HCT116 (cell line): ENCODE measurements at regions not wholly inside any gene's neighbourhood (a gene's known extent, or its start where the extent isn't known, plus 50 kb on each side); places are given as distances from the start of the nearest gene placed in this dataset.

Experiments
- ATAC-seq: fragments of 200-7000 bp; cut with Tn5 transposase; 2 replicates; pipeline ENCODE4 v1.9.1; 2020; ENCODE audit warnings: mild to moderate bottlenecking, moderate library complexity
- BruUV-seq: library from RNA; stranded (reverse); fragments of 400-500 nt; replicated peaks from 2 replicates; lab custom pipeline; 2021; lab: Mats Ljungman, UMichigan
- CTCF ChIA-PET: fragments of 300-600 bp; sonication (Branson Sonifier 250); formaldehyde crosslinking; loops from one replicate; lab custom pipeline; 2021; ENCODE audit warnings: antibody characterized with exemption; lab: Charles Lee
- POLR2A ChIA-PET: fragments of 300-600, 350-600 bp; sonication (Branson Sonifier 250); formaldehyde crosslinking; loops from one replicate; lab custom pipeline; 2021; ENCODE audit warnings: antibody characterized with exemption; lab: Charles Lee
- RAD21 ChIA-PET, 2 experiments: fragments of 300-600 bp; sonication (Branson Sonifier 250); formaldehyde crosslinking; loops; one replicate each; lab custom pipeline; 2023; ENCODE audit warnings: low total read pairs in 2 of 2; ENCODE audit not compliant: uncharacterized antibody in 2 of 2, unreplicated experiment in 2 of 2, low non-redundant PET in 1 of 2; lab: Charles Lee
- DNase-seq: peaks from one replicate; pipeline ENCODE4 v3.0.0-alpha.2; 2010; ENCODE audit warnings: low read depth, low spot score
- H2AFZ ChIP-seq: fragments of 200-600 bp; shearing (Covaris generic), sonication (generic); 2 replicates; pipeline ENCODE4 v1.6.1; 2017; ENCODE audit warnings: low read depth, mixed run types, mixed read lengths, antibody characterized with exemption, low read length; ENCODE audit not compliant: poor library complexity, severe bottlenecking
- H3K27ac ChIP-seq: 2 replicates; pipeline ENCODE4 v1.5.1; 2012; ENCODE audit warnings: low read depth, low read length
- H3K27me3 ChIP-seq: fragments of 200-600 bp; sonication (generic); 2 replicates; pipeline ENCODE4 v1.6.1; 2016; ENCODE audit warnings: mixed run types, low read length, mixed read lengths; ENCODE audit not compliant: insufficient read depth
- H3K36me3 ChIP-seq, 2 experiments: fragments of 200-500 bp in 1 of 2; fragments of 200-600 bp in 1 of 2; sonication (Bioruptor generic) in 1 of 2; sonication (generic) in 1 of 2; 2 replicates each; pipeline versions ENCODE4 v1.5.1 to v1.6.1; 2014 to 2016; ENCODE audit warnings: low read length in 2 of 2, inconsistent platforms in 1 of 2, mixed read lengths in 1 of 2, mixed run types in 1 of 2; ENCODE audit not compliant: insufficient read depth in 2 of 2, control insufficient read depth in 1 of 2
- H3K4me1 ChIP-seq, 2 experiments: fragments of 200-600 bp in 1 of 2; sonication (generic) in 1 of 2; 2 replicates each; pipeline versions ENCODE4 v1.5.1 to v1.6.1; 2012 to 2017; ENCODE audit warnings: low read length in 2 of 2, inconsistent platforms in 1 of 2, mild to moderate bottlenecking in 1 of 2, mixed read lengths in 1 of 2, mixed run types in 1 of 2, moderate library complexity in 1 of 2; ENCODE audit not compliant: insufficient read depth in 2 of 2, control insufficient read depth in 1 of 2
- H3K4me2 ChIP-seq: fragments of 200-600 bp; sonication (generic); 2 replicates; pipeline ENCODE4 v1.6.1; 2017; ENCODE audit warnings: mixed run types, low read length, mixed read lengths
- H3K4me3 ChIP-seq, 2 experiments: fragments of 200-600 bp in 1 of 2; sonication (generic) in 1 of 2; replicated peaks in 1 of 2; 2 replicates each; pipeline ENCODE4 v1.5.1; 2011 to 2016; ENCODE audit warnings: low read length in 2 of 2, control low read depth in 1 of 2, low read depth in 1 of 2, mild to moderate bottlenecking in 1 of 2, mixed read lengths in 1 of 2, mixed run types in 1 of 2
- H3K79me2 ChIP-seq: fragments of 200-600 bp; sonication (generic); 2 replicates; pipeline ENCODE4 v1.6.1; 2017; ENCODE audit warnings: mild to moderate bottlenecking, mixed run types, low read length, moderate library complexity, mixed read lengths; ENCODE audit not compliant: insufficient read depth
- H3K9ac ChIP-seq: fragments of 200-600 bp; sonication (generic); 2 replicates; pipeline ENCODE4 v1.6.1; 2016; ENCODE audit warnings: low read length, mixed read lengths
- H3K9me2 ChIP-seq: fragments of 200-600 bp; sonication (generic), shearing (Covaris generic); 2 replicates; pipeline ENCODE4 v1.6.1; 2017; ENCODE audit warnings: mixed run types, mild to moderate bottlenecking, moderate library complexity; ENCODE audit not compliant: insufficient read depth
- H3K9me3 ChIP-seq, 2 experiments: fragments of 200-500 bp in 1 of 2; fragments of 200-600 bp in 1 of 2; sonication (Bioruptor generic) in 1 of 2; sonication (generic) in 1 of 2; 2 replicates each; pipeline ENCODE4 v1.6.1; 2014 to 2017; ENCODE audit warnings: low read length in 2 of 2, mixed read lengths in 2 of 2, inconsistent platforms in 1 of 2, low read depth in 1 of 2, mild to moderate bottlenecking in 1 of 2, mixed run types in 1 of 2, moderate library complexity in 1 of 2; ENCODE audit not compliant: control insufficient read depth in 1 of 2, insufficient read depth in 1 of 2
- H4K20me1 ChIP-seq: fragments of 200-600 bp; sonication (generic), shearing (Covaris generic); 2 replicates; pipeline ENCODE4 v1.6.1; 2017; ENCODE audit warnings: mixed run types, mild to moderate bottlenecking, moderate library complexity; ENCODE audit not compliant: insufficient read depth
- ATF3 ChIP-seq: IDR thresholded peaks from 2 replicates; pipeline ENCODE4 v1.6.1; 2012
- CBX3 ChIP-seq: IDR thresholded peaks from 2 replicates; pipeline ENCODE4 v1.6.1; 2012; ENCODE audit warnings: low read depth
- ELF1 ChIP-seq: IDR thresholded peaks from 2 replicates; pipeline ENCODE4 v1.6.1; 2012; ENCODE audit warnings: low read depth, borderline replicate concordance
- EZH2 ChIP-seq: fragments of 200-600 bp; sonication (generic); IDR thresholded peaks from 2 replicates; pipeline ENCODE4 v1.6.1; 2017; ENCODE audit warnings: antibody characterized with exemption, mixed run types
- EZH2phosphoT487 ChIP-seq: fragments of 200-600 bp; IDR thresholded peaks from 2 replicates; pipeline ENCODE4 v1.6.1; 2018; ENCODE audit warnings: antibody characterized with exemption, borderline replicate concordance
- JUND ChIP-seq: IDR thresholded peaks from 2 replicates; pipeline ENCODE4 v1.6.1; 2012
- MAX ChIP-seq: IDR thresholded peaks from 2 replicates; pipeline ENCODE4 v1.6.1; 2012
- POLR2A ChIP-seq: IDR thresholded peaks from 2 replicates; pipeline ENCODE4 v1.7.0; 2011; ENCODE audit warnings: borderline replicate concordance; ENCODE audit not compliant: insufficient read depth, insufficient read length; ENCODE audit errors: extremely low read depth
- POLR2AphosphoS5 ChIP-seq: IDR thresholded peaks from 2 replicates; pipeline ENCODE4 v1.6.1; 2011; ENCODE audit warnings: mild to moderate bottlenecking, low read depth, low read length, moderate library complexity
- RAD21 ChIP-seq: IDR thresholded peaks from 2 replicates; pipeline ENCODE4 v1.6.1; 2012; ENCODE audit warnings: low read depth, mild to moderate bottlenecking
- SP1 ChIP-seq: IDR thresholded peaks from 2 replicates; pipeline ENCODE4 v1.6.1; 2012; ENCODE audit warnings: low read depth
- SRF ChIP-seq: IDR thresholded peaks from 2 replicates; pipeline ENCODE4 v1.6.1; 2012; ENCODE audit warnings: low read depth
- TCF7L2 ChIP-seq: IDR thresholded peaks from 2 replicates; pipeline ENCODE4 v1.7.0; 2011; ENCODE audit warnings: borderline replicate concordance, inconsistent platforms; ENCODE audit not compliant: insufficient read depth, insufficient read length; ENCODE audit errors: extremely low read depth
- ZBTB33 ChIP-seq: IDR thresholded peaks from 2 replicates; pipeline ENCODE4 v1.6.1; 2011; ENCODE audit warnings: mild to moderate bottlenecking, low read length, moderate library complexity; ENCODE audit not compliant: insufficient replicate concordance; ENCODE audit errors: extremely low read depth
- ZFX ChIP-seq: fragments of 450-650 bp; IDR thresholded peaks from 2 replicates; pipeline ENCODE4 v1.6.1; 2017
- ZNF274 ChIP-seq: fragments of 200-500 bp; sonication (Bioruptor generic); IDR thresholded peaks from 2 replicates; pipeline ENCODE4 v1.6.1; 2014; ENCODE audit warnings: mild to moderate bottlenecking, low read depth, low read length, inconsistent platforms
- intact Hi-C: fragments of 100-400 bp; cut with micrococcal nuclease; formaldehyde crosslinking; loops from 2 replicates; pipeline ENCODE4 v1.10.0; 2022

GRCh38 chr4:27128443-27128842 is 267.8 kb downstream of the STIM2 start (continued):
- TF ChIP-seq ZBTB33 (no peak), CBX3 (no peak), SRF (no peak), POLR2A (no peak), RAD21 (no peak), ZFX (no peak), EZH2 (no peak), TCF7L2 (no peak), MAX (no peak)

- no peak overlapping the region for H3K9ac ChIP-seq
- no peaks in the 10 kb centered on the region for H4K20me1 ChIP-seq
- no peaks in the 10 kb centered on the region for H3K9me3 ChIP-seq
- CTCF ChIA-PET, result no interaction called here
- TF ChIP-seq EZH2phosphoT487, result no peak
- no peak for TF ChIP-seq ELF1
- TF ChIP-seq ZNF274, result no peak
- TF ChIP-seq SRF, result no peak
- TF ChIP-seq SP1, result no peak
- TF ChIP-seq POLR2AphosphoS5, result no peak
- no peak for TF ChIP-seq RAD21
- no peak for TF ChIP-seq EZH2
- no peak for TF ChIP-seq ZBTB33
- no peak for TF ChIP-seq ATF3
- TF ChIP-seq MAX, result no peak
- no peak for TF ChIP-seq JUND
- no peak for TF ChIP-seq ZFX
- no peak for ATAC-seq
- H3K4me2 ChIP-seq, result no peak overlapping the region
- H3K27ac ChIP-seq, result no peak overlapping the region
- H3K36me3 ChIP-seq, result no peaks in the 10 kb centered on the region
- no peak overlapping the region for H2AFZ ChIP-seq
- POLR2A ChIA-PET, result no interaction called here
- H3K9me2 ChIP-seq, result no peaks in the 10 kb centered on the region
- no peak for DNase-seq
- H3K4me1 ChIP-seq, result peaks cover 9 to 14% of the 10 kb centered on the region in 2 experiments; a peak in 3 of 4 replicates
- H3K79me2 ChIP-seq, result no peaks in the 10 kb centered on the region
- BruUV-seq, result no TSS peak
- intact Hi-C loops, result no loop called here
- H3K4me3 ChIP-seq, result no peak overlapping the region
- RAD21 ChIA-PET, result no interaction called here
- H3K27me3 ChIP-seq, result peaks cover 27% of the 10 kb centered on the region
Measured at GRCh38 chr4:27129871-27130366, 269.3 kb downstream of the STIM2 start.
